Kidney capillary endothelial cell (primary cell): ENCODE measurements at regions not wholly inside any gene's neighbourhood (a gene's known extent, or its start where the extent isn't known, plus 50 kb on each side); places are given as distances from the start of the nearest gene placed in this dataset.

Experiments
- DNase-seq: peaks from one replicate; pipeline ENCODE4 v3.0.0-alpha.2; 2018; ENCODE audit warnings: low spot score

- DNase-seq: no peak
Measured at GRCh38 chr10:129331207-129331838, 135.7 kb upstream of the MGMT start.

- DNase-seq: no peak
Measured at GRCh38 chr10:129331839-129332220, 135.2 kb upstream of the MGMT start.

GRCh38 chr10:129332476-129332875 lies 134.6 kb upstream of the MGMT start:
- DNase-seq: peak; percentile 26

GRCh38 chr10:129333706-129334105 lies 133.3 kb upstream of the MGMT start:
- no peak for DNase-seq

GRCh38 chr10:129334266-129334665 lies 132.8 kb upstream of the MGMT start:
- DNase-seq: no peak

GRCh38 chr10:129335396-129335795 lies 131.6 kb upstream of the MGMT start:
- no peak for DNase-seq

GRCh38 chr10:129335942-129336341 lies 131.1 kb upstream of the MGMT start:
- no peak for DNase-seq

GRCh38 chr10:129339191-129339590 lies 127.8 kb upstream of the MGMT start:
- no peak for DNase-seq

GRCh38 chr10:129339841-129340240 lies 127.2 kb upstream of the MGMT start:
- DNase-seq: no peak

GRCh38 chr10:129341087-129341486 lies 126.0 kb upstream of the MGMT start:
- DNase-seq: no peak

- DNase-seq: no peak
Measured at GRCh38 chr10:129342385-129342784, 124.7 kb upstream of the MGMT start.

GRCh38 chr10:129343141-129343540 lies 123.9 kb upstream of the MGMT start:
- DNase-seq: no peak

GRCh38 chr10:129344103-129344502 lies 122.9 kb upstream of the MGMT start:
- no peak for DNase-seq

- DNase-seq: no peak
Measured at GRCh38 chr10:129344731-129345355, 122.2 kb upstream of the MGMT start.

- no peak for DNase-seq
Measured at GRCh38 chr10:129345763-129346162, 121.3 kb upstream of the MGMT start.

GRCh38 chr10:129350690-129351089 lies 116.4 kb upstream of the MGMT start:
- DNase-seq: no peak

- no peak for DNase-seq
Measured at GRCh38 chr10:129353101-129353500, 113.9 kb upstream of the MGMT start.

- no peak for DNase-seq
Measured at GRCh38 chr10:129360046-129360445, 107.0 kb upstream of the MGMT start.

GRCh38 chr10:129361676-129362376 lies 105.2 kb upstream of the MGMT start:
- DNase-seq: no peak

GRCh38 chr10:129364949-129365348 lies 102.1 kb upstream of the MGMT start:
- DNase-seq: no peak

GRCh38 chr10:129365767-129366402 lies 101.2 kb upstream of the MGMT start:
- DNase-seq: no peak

- DNase-seq: no peak
Measured at GRCh38 chr10:129366450-129366849, 100.6 kb upstream of the MGMT start.

GRCh38 chr10:129369566-129369965 lies 97.5 kb upstream of the MGMT start:
- DNase-seq: no peak
